ENCODE measurements at regions not wholly inside any gene's neighbourhood (a gene's known extent, or its start where the extent isn't known, plus 50 kb on each side); places are given as distances from the start of the nearest gene placed in this dataset.

GRCh38 chr2:6441800-6442199 is 423.9 kb downstream of the CMPK2 start:
- H3K9me3 Mint-ChIP-seq (ENCODE audit: insufficient read depth) = no peaks in the 10 kb centered on the region
- no peak overlapping the region for H3K4me3 Mint-ChIP-seq
- Histone ChIP-seq H4K20me1 (ENCODE audit: control insufficient read depth, insufficient read depth, low read length, poor library complexity, severe bottlenecking) (no peaks in the 10 kb centered on the region), H2AFZ (ENCODE audit: insufficient read depth, low read depth, low read length, poor library complexity, severe bottlenecking) (no peak overlapping the region), H3K27ac (ENCODE audit: low read length in 2 of 2) (no peak overlapping the region), H3K4me1 (ENCODE audit: control insufficient read depth in 2 of 2, insufficient read depth in 2 of 2, low read length in 2 of 2) (no peaks in the 10 kb centered on the region), H3K4me3 (ENCODE audit: control extremely low read depth in 1 of 5, extremely low read depth in 1 of 5, insufficient read depth in 1 of 5, low read depth in 2 of 5, low read length in 4 of 5) (no peak overlapping the region), H3K27me3 (replicated peaks in 1 of 4; ENCODE audit: control extremely low read depth in 1 of 4, control insufficient read depth in 3 of 4, insufficient read depth in 4 of 4, low read length in 3 of 4) (no peaks in the 10 kb centered on the region), H3K9me3 (ENCODE audit: control extremely low read depth in 1 of 3, control insufficient read depth in 2 of 3, insufficient read depth in 1 of 3, low read length in 2 of 3) (no peaks in the 10 kb centered on the region), H3K9ac (ENCODE audit: low read length) (no peak overlapping the region), H3K79me2 (ENCODE audit: control insufficient read depth, insufficient read depth, low read length) (no peaks in the 10 kb centered on the region), H3K36me3 (replicated peaks in 1 of 2; ENCODE audit: control extremely low read depth in 1 of 2, control insufficient read depth in 1 of 2, extremely low read depth in 1 of 2, insufficient read depth in 2 of 2, low read length in 1 of 2) (no peaks in the 10 kb centered on the region), H3K4me2 (replicated peaks; ENCODE audit: low read depth, low read length, poor library complexity, severe bottlenecking) (no peak overlapping the region)
- DNase-seq (no peak), ATAC-seq (ENCODE audit: low read depth) (no peak)
- ChIA-PET POLR2A (no interaction called here), CTCF (no interaction called here)
- 85% methylated on average over 2 of the region's 2 CpGs for WGBS (ENCODE audit: insufficient coverage)
- no peaks in the 10 kb centered on the region for H3K4me1 Mint-ChIP-seq
- H3K27me3 Mint-ChIP-seq = no peaks in the 10 kb centered on the region
- no peak overlapping the region for H3K27ac Mint-ChIP-seq
- TF ChIP-seq, protein P1, sequence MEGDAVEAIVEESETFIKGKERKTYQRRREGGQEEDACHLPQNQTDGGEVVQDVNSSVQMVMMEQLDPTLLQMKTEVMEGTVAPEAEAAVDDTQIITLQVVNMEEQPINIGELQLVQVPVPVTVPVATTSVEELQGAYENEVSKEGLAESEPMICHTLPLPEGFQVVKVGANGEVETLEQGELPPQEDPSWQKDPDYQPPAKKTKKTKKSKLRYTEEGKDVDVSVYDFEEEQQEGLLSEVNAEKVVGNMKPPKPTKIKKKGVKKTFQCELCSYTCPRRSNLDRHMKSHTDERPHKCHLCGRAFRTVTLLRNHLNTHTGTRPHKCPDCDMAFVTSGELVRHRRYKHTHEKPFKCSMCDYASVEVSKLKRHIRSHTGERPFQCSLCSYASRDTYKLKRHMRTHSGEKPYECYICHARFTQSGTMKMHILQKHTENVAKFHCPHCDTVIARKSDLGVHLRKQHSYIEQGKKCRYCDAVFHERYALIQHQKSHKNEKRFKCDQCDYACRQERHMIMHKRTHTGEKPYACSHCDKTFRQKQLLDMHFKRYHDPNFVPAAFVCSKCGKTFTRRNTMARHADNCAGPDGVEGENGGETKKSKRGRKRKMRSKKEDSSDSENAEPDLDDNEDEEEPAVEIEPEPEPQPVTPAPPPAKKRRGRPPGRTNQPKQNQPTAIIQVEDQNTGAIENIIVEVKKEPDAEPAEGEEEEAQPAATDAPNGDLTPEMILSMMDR (IDR thresholded peaks at IDR 0.05) = no peak
- TF ChIP-seq EZH2 (IDR thresholded peaks at IDR 0.05; ENCODE audit: borderline replicate concordance, insufficient read depth, low read depth, low read length, poor library complexity, severe bottlenecking) = no peak
- intact Hi-C loops (cut with micrococcal nuclease) = no loop called here

DNA sequence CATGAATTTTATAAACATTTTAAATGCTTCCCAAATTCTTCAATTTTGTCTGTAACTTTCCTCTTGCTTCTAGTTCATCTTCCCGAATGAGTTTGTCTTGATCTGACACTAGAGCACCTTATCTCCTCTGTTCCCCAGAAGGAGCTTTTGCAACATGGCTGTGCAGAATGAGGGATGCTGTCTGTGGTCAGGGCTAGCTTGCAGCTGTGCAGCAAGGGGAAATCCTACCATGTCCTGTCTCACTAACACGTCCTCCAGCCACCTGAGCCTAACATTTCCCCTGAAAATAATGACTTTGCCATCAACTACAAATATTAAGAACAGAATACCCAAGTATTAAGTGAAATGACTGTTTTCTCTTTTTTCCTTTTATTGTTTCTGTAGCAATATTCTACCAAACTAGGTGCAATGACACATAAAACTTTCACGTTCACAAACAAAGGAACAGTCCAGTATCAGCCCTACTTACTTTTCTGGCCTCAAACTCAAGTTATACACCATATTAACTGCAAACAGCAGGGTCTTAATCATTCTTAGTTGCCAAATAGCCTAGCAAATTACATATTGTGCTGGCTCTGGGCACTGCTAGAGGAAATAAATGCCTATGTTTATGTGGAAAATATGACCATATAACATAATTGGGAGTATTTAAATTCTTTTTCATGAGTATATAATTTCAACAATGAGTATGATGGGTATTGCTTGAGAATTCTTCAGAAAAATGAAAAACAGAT is 423.3 kb downstream of the CMPK2 start:
- no peaks in the 10 kb centered on the region for H4K20me1 ChIP-seq (ENCODE audit: control insufficient read depth, insufficient read depth, low read length, poor library complexity, severe bottlenecking)
- WGBS (ENCODE audit: insufficient coverage) = 50% methylated on average over 2 of the region's 3 CpGs
- H3K4me2 ChIP-seq (replicated peaks; ENCODE audit: low read depth, low read length, poor library complexity, severe bottlenecking) = no peak overlapping the region
- no peaks in the 10 kb centered on the region for H3K27me3 ChIP-seq (replicated peaks in 1 of 4; ENCODE audit: control extremely low read depth in 1 of 4, control insufficient read depth in 3 of 4, insufficient read depth in 4 of 4, low read length in 3 of 4)
- intact Hi-C loops (cut with micrococcal nuclease) = no loop called here
- H3K4me1 ChIP-seq (ENCODE audit: control insufficient read depth in 2 of 2, insufficient read depth in 2 of 2, low read length in 2 of 2) = no peaks in the 10 kb centered on the region
- H3K36me3 ChIP-seq (replicated peaks in 1 of 2; ENCODE audit: control extremely low read depth in 1 of 2, control insufficient read depth in 1 of 2, extremely low read depth in 1 of 2, insufficient read depth in 2 of 2, low read length in 1 of 2) = no peaks in the 10 kb centered on the region
- H3K4me3 ChIP-seq (ENCODE audit: control extremely low read depth in 1 of 5, extremely low read depth in 1 of 5, insufficient read depth in 1 of 5, low read depth in 2 of 5, low read length in 4 of 5) = no peak overlapping the region
- H3K9ac ChIP-seq (ENCODE audit: low read length) = no peak overlapping the region
- no peaks in the 10 kb centered on the region for H3K9me3 ChIP-seq (ENCODE audit: control extremely low read depth in 1 of 3, control insufficient read depth in 2 of 3, insufficient read depth in 1 of 3, low read length in 2 of 3)
- H2AFZ ChIP-seq (ENCODE audit: insufficient read depth, low read depth, low read length, poor library complexity, severe bottlenecking) = no peak overlapping the region
- Mint-ChIP-seq H3K27me3 (no peaks in the 10 kb centered on the region), H3K9me3 (ENCODE audit: insufficient read depth) (no peaks in the 10 kb centered on the region), H3K4me1 (no peaks in the 10 kb centered on the region), H3K4me3 (no peak overlapping the region), H3K27ac (no peak overlapping the region)
- ChIA-PET POLR2A (no interaction called here), CTCF (no interaction called here)
- no peak for DNase-seq
- ATAC-seq (ENCODE audit: low read depth) = no peak
- H3K27ac ChIP-seq (ENCODE audit: low read length in 2 of 2) = no peak overlapping the region
- TF ChIP-seq EZH2 (IDR thresholded peaks at IDR 0.05; ENCODE audit: borderline replicate concordance, insufficient read depth, low read depth, low read length, poor library complexity, severe bottlenecking) = no peak
- TF ChIP-seq, protein P1 (IDR thresholded peaks at IDR 0.05) = no peak
- H3K79me2 ChIP-seq (ENCODE audit: control insufficient read depth, insufficient read depth, low read length) = no peaks in the 10 kb centered on the region

Data from B cell (primary cell).